ENCODE measurements at regions not wholly inside any gene's neighbourhood (a gene's known extent, or its start where the extent isn't known, plus 50 kb on each side); places are given as distances from the start of the nearest gene placed in this dataset.

- no peaks in the 10 kb centered on the region for H3K27me3 ChIP-seq
- H3K27ac ChIP-seq, result no peak overlapping the region
- DNase-seq, result no peak
- intact Hi-C loops (cut with DNase I; ENCODE audit: low total_unique reads), result no loop called here
- no peaks in the 10 kb centered on the region for H3K9me3 ChIP-seq
- TF ChIP-seq CTCF (IDR thresholded peaks at IDR 0.05) (no peak), POLR2A (IDR thresholded peaks at IDR 0.05) (no peak)
- no peak overlapping the region for H3K4me3 ChIP-seq
- H3K36me3 ChIP-seq, result no peaks in the 10 kb centered on the region
- H3K4me1 ChIP-seq, result no peaks in the 10 kb centered on the region
These were observed 377.7 kb upstream of the MAP2 start for GRCh38 chr2:209046163-209046562.

GRCh38 chr2:209049608-209050007 lies 374.2 kb upstream of the MAP2 start:
- no peak overlapping the region for H3K4me3 ChIP-seq
- no peak for DNase-seq
- H3K27me3 ChIP-seq, result no peaks in the 10 kb centered on the region
- H3K27ac ChIP-seq, result no peak overlapping the region
- H3K9me3 ChIP-seq, result no peaks in the 10 kb centered on the region
- intact Hi-C loops (cut with DNase I; ENCODE audit: low total_unique reads), result no loop called here
- H3K4me1 ChIP-seq, result no peaks in the 10 kb centered on the region
- H3K36me3 ChIP-seq, result no peaks in the 10 kb centered on the region
- TF ChIP-seq CTCF (IDR thresholded peaks at IDR 0.05) (no peak), POLR2A (IDR thresholded peaks at IDR 0.05) (no peak)

- no peak overlapping the region for H3K27ac ChIP-seq
- no peaks in the 10 kb centered on the region for H3K27me3 ChIP-seq
- no peak for TF ChIP-seq POLR2A (IDR thresholded peaks at IDR 0.05)
- TF ChIP-seq CTCF (IDR thresholded peaks at IDR 0.05), result no peak
- DNase-seq, result no peak
- H3K36me3 ChIP-seq, result no peaks in the 10 kb centered on the region
- no peak overlapping the region for H3K4me3 ChIP-seq
- no peaks in the 10 kb centered on the region for H3K9me3 ChIP-seq
- intact Hi-C loops (cut with DNase I; ENCODE audit: low total_unique reads), result no loop called here
- H3K4me1 ChIP-seq, result no peaks in the 10 kb centered on the region
These were observed 361.6 kb upstream of the MAP2 start for GRCh38 chr2:209062210-209062609.

GRCh38 chr2:209070262-209070661 lies 353.6 kb upstream of the MAP2 start:
- Histone ChIP-seq H3K4me1 (no peaks in the 10 kb centered on the region), H3K27me3 (no peaks in the 10 kb centered on the region), H3K36me3 (no peaks in the 10 kb centered on the region), H3K9me3 (no peaks in the 10 kb centered on the region), H3K27ac (no peak overlapping the region), H3K4me3 (no peak overlapping the region)
- TF ChIP-seq POLR2A (IDR thresholded peaks at IDR 0.05), result no peak
- TF ChIP-seq CTCF (IDR thresholded peaks at IDR 0.05), result no peak
- intact Hi-C loops (cut with DNase I; ENCODE audit: low total_unique reads), result no loop called here
- no peak for DNase-seq

- TF ChIP-seq CTCF (IDR thresholded peaks at IDR 0.05) (no peak), POLR2A (IDR thresholded peaks at IDR 0.05) (no peak)
- H3K27me3 ChIP-seq, result no peaks in the 10 kb centered on the region
- no peaks in the 10 kb centered on the region for H3K4me1 ChIP-seq
- no peak overlapping the region for H3K4me3 ChIP-seq
- intact Hi-C loops (cut with DNase I; ENCODE audit: low total_unique reads), result no loop called here
- DNase-seq, result no peak
- H3K27ac ChIP-seq, result no peak overlapping the region
- H3K9me3 ChIP-seq, result no peaks in the 10 kb centered on the region
- no peaks in the 10 kb centered on the region for H3K36me3 ChIP-seq
These were observed 350.7 kb upstream of the MAP2 start for GRCh38 chr2:209073151-209073550.

Measured in uterus (tissue), 3 donors.